BLaER1 treated with 17β-estradiol and CSF1 and Interleukin-3, amounts not matched to agents 10 nM and 100 nM (cell line): ENCODE measurements at regions not wholly inside any gene's neighbourhood (a gene's known extent, or its start where the extent isn't known, plus 50 kb on each side); places are given as distances from the start of the nearest gene placed in this dataset.
"Not testable (repeated sequence)": the region's sequence is repeated elsewhere in the genome, so short reads cannot be mapped to it uniquely, and the experiment has no call there.

Experiments
- H3K27ac ChIP-seq, 11 experiments: shearing (Covaris generic); formaldehyde crosslinking; 2 replicates each; pipeline ENCODE4 v1.8.1; 2022
- H3K27me3 ChIP-seq, 11 experiments: shearing (Covaris generic); formaldehyde crosslinking; 2 replicates each; pipeline ENCODE4 v1.8.1; 2022
- H3K36me3 ChIP-seq, 11 experiments: shearing (Covaris generic); formaldehyde crosslinking; 2 replicates each; pipeline ENCODE4 v1.8.1; 2022
- H3K4me1 ChIP-seq, 10 experiments: shearing (Covaris generic); formaldehyde crosslinking; 2 replicates each; pipeline ENCODE4 v1.8.1; 2022
- H3K4me2 ChIP-seq, 11 experiments: shearing (Covaris generic); formaldehyde crosslinking; 2 replicates each; pipeline ENCODE4 v1.8.1; 2022
- H3K4me3 ChIP-seq, 10 experiments: shearing (Covaris generic); formaldehyde crosslinking; 2 replicates each; pipeline ENCODE4 v1.8.1; 2022
- H3K9ac ChIP-seq, 11 experiments: shearing (Covaris generic); formaldehyde crosslinking; 2 replicates each; pipeline ENCODE4 v1.8.1; 2022
- H3K9me3 ChIP-seq, 11 experiments: shearing (Covaris generic); formaldehyde crosslinking; replicated peaks in 1 of 11; 2 replicates each; pipeline ENCODE4 v1.8.1; 2022
- H4K20me1 ChIP-seq, 11 experiments: shearing (Covaris generic); formaldehyde crosslinking; 2 replicates each; pipeline ENCODE4 v1.8.1; 2022
- Cebpa-rat ChIP-seq, 11 experiments: shearing (Covaris generic); IDR thresholded peaks; 2 replicates each; pipeline ENCODE4 v1.8.1; 2022

GRCh38 chr13:86445672-86446071, 646.5 kb upstream of the SLITRK6 start:
- TF ChIP-seq Cebpa-rat (IDR thresholded peaks at IDR 0.05): no peak
- no peaks in the 10 kb centered on the region for H3K36me3 ChIP-seq
- no peak overlapping the region for H3K4me2 ChIP-seq
- no peaks in the 10 kb centered on the region for H3K4me1 ChIP-seq
- no peak overlapping the region for H3K4me3 ChIP-seq
- no peaks in the 10 kb centered on the region for H4K20me1 ChIP-seq
- H3K27me3 ChIP-seq: no peaks in the 10 kb centered on the region
- no peak overlapping the region for H3K9ac ChIP-seq
- H3K9me3 ChIP-seq: no peaks in the 10 kb centered on the region
- no peak overlapping the region for H3K27ac ChIP-seq

GRCh38 chr13:86446311-86446710, 647.1 kb upstream of the SLITRK6 start:
- Histone ChIP-seq H3K4me3 (no peak overlapping the region), H3K9me3 (no peaks in the 10 kb centered on the region), H3K4me1 (no peaks in the 10 kb centered on the region), H3K27me3 (no peaks in the 10 kb centered on the region), H3K36me3 (no peaks in the 10 kb centered on the region), H3K9ac (no peak overlapping the region), H3K4me2 (no peak overlapping the region), H3K27ac (no peak overlapping the region), H4K20me1 (no peaks in the 10 kb centered on the region)
- no peak for TF ChIP-seq Cebpa-rat (IDR thresholded peaks at IDR 0.05)

GRCh38 chr13:86447479-86447878, 648.3 kb upstream of the SLITRK6 start:
- no peak for TF ChIP-seq Cebpa-rat (IDR thresholded peaks at IDR 0.05)
- H3K4me3 ChIP-seq: no peak overlapping the region
- H3K27me3 ChIP-seq: no peaks in the 10 kb centered on the region
- no peak overlapping the region for H3K27ac ChIP-seq
- no peak overlapping the region for H3K4me2 ChIP-seq
- H4K20me1 ChIP-seq: no peaks in the 10 kb centered on the region
- H3K4me1 ChIP-seq: no peaks in the 10 kb centered on the region
- H3K9ac ChIP-seq: no peak overlapping the region
- H3K9me3 ChIP-seq: no peaks in the 10 kb centered on the region
- no peaks in the 10 kb centered on the region for H3K36me3 ChIP-seq

GRCh38 chr13:86462011-86462410, 662.8 kb upstream of the SLITRK6 start:
- Histone ChIP-seq H3K4me2 (no peak overlapping the region), H3K4me1 (no peaks in the 10 kb centered on the region), H4K20me1 (no peaks in the 10 kb centered on the region), H3K27ac (no peak overlapping the region), H3K9me3 (no peaks in the 10 kb centered on the region), H3K36me3 (no peaks in the 10 kb centered on the region), H3K9ac (no peak overlapping the region), H3K4me3 (no peak overlapping the region), H3K27me3 (no peaks in the 10 kb centered on the region)
- no peak for TF ChIP-seq Cebpa-rat (IDR thresholded peaks at IDR 0.05)

GRCh38 chr13:86464193-86464592, 665.0 kb upstream of the SLITRK6 start:
- Histone ChIP-seq H3K9me3 (no peaks in the 10 kb centered on the region), H4K20me1 (no peaks in the 10 kb centered on the region), H3K9ac (no peak overlapping the region), H3K4me3 (no peak overlapping the region), H3K36me3 (no peaks in the 10 kb centered on the region), H3K27me3 (no peaks in the 10 kb centered on the region), H3K4me1 (no peaks in the 10 kb centered on the region), H3K27ac (no peak overlapping the region), H3K4me2 (no peak overlapping the region)
- TF ChIP-seq Cebpa-rat (IDR thresholded peaks at IDR 0.05): no peak

- H3K4me3 ChIP-seq: no peak overlapping the region
- no peak overlapping the region for H3K4me2 ChIP-seq
- H3K9me3 ChIP-seq: no peaks in the 10 kb centered on the region
- no peaks in the 10 kb centered on the region for H4K20me1 ChIP-seq
- H3K36me3 ChIP-seq: no peaks in the 10 kb centered on the region
- TF ChIP-seq Cebpa-rat (IDR thresholded peaks at IDR 0.05): no peak
- H3K4me1 ChIP-seq: no peaks in the 10 kb centered on the region
- no peaks in the 10 kb centered on the region for H3K27me3 ChIP-seq
- no peak overlapping the region for H3K27ac ChIP-seq
- H3K9ac ChIP-seq: no peak overlapping the region
These were observed 675.8 kb upstream of the SLITRK6 start for GRCh38 chr13:86474971-86475370.

DNA sequence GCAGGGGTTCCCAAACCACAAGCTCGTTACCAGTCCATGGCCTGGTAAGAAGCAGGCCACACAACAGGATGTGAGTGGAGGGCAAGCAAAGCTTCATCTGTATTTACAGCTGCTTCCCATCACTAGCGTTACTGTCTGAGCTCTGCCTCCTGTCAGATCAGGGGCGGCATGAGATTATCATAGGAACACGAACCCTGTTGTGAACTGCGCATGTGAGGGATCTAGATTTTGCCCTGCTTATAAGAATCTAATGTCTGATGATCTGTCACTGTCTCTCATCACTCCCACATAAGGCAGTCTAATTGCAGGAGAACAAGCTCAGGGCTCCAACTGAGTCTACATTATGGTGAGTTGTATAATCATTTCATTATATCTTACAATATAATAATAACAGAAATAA, 677.4 kb upstream of the SLITRK6 start:
- Histone ChIP-seq H3K9me3 (no peaks in the 10 kb centered on the region), H3K9ac (no peak overlapping the region), H3K4me2 (no peak overlapping the region), H3K27me3 (no peaks in the 10 kb centered on the region), H3K4me1 (no peaks in the 10 kb centered on the region), H3K4me3 (no peak overlapping the region), H3K36me3 (no peaks in the 10 kb centered on the region), H4K20me1 (no peaks in the 10 kb centered on the region), H3K27ac (no peak overlapping the region)
- TF ChIP-seq Cebpa-rat (IDR thresholded peaks at IDR 0.05): no peak

DNA sequence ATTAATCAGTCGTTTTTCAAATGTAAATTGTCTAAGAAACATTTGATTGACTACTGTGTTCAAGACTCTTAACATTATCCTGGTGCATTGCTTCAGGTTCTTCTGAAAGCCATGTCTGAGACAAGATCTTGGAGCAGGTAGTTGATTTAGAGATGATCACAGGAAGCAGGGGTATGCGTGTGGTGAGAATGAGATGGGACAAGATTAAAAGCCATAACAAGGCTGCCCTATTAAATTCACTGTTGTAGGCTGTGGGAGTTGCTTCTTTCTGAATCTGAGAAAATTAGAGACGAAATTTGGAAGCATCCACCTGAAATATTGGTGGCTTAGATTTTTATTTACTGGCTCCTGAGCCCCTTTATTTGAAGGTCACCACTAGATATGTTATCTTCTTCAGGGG, 687.4 kb upstream of the SLITRK6 start:
- TF ChIP-seq Cebpa-rat (IDR thresholded peaks at IDR 0.05): no peak

GRCh38 chr13:86491121-86491520, 691.9 kb upstream of the SLITRK6 start:
- no peak overlapping the region for H3K4me2 ChIP-seq
- H3K27me3 ChIP-seq: no peaks in the 10 kb centered on the region
- no peaks in the 10 kb centered on the region for H3K4me1 ChIP-seq
- no peaks in the 10 kb centered on the region for H3K36me3 ChIP-seq
- no peaks in the 10 kb centered on the region for H4K20me1 ChIP-seq
- no peak overlapping the region for H3K9ac ChIP-seq
- no peaks in the 10 kb centered on the region for H3K9me3 ChIP-seq
- TF ChIP-seq Cebpa-rat (IDR thresholded peaks at IDR 0.05): no peak
- no peak overlapping the region for H3K27ac ChIP-seq
- no peak overlapping the region for H3K4me3 ChIP-seq

More for the DNA sequence above, 687.4 kb upstream of the SLITRK6 start:
- Histone ChIP-seq H3K4me1 (no peaks in the 10 kb centered on the region), H3K27me3 (no peaks in the 10 kb centered on the region), H3K36me3 (no peaks in the 10 kb centered on the region), H3K4me2 (no peak overlapping the region), H3K4me3 (no peak overlapping the region), H3K9ac (no peak overlapping the region), H3K9me3 (no peaks in the 10 kb centered on the region), H4K20me1 (no peaks in the 10 kb centered on the region), H3K27ac (no peak overlapping the region)

DNA sequence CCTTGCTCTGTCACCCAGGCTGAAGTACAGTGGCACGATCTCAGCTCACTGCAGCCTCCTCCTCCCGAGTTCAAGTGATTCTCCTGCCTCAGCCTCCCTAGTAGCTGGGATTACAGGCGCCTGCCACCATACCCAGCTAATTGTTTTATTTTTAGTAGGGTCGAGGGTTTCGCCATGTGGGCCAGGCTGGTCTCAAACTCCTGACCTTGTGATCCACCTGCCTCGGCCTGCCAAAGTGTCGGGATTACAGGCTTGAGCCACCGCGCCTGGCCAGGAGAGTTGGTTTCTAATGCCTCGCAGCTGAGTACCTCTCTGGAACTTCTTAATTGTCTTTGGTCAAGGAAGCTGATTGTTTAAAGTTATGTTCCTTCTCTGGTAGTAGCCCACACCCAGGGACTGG, 702.7 kb upstream of the SLITRK6 start:
- H3K9ac ChIP-seq, H3K36me3 ChIP-seq, H4K20me1 ChIP-seq, H3K9me3 ChIP-seq, H3K4me2 ChIP-seq, H3K4me3 ChIP-seq, H3K27me3 ChIP-seq, H3K4me1 ChIP-seq, H3K27ac ChIP-seq: not testable (repeated sequence)

GRCh38 chr13:86510792-86511191, 711.6 kb upstream of the SLITRK6 start:
- Histone ChIP-seq H3K27me3 (no peaks in the 10 kb centered on the region), H3K4me1 (no peaks in the 10 kb centered on the region), H3K27ac (no peak overlapping the region), H3K4me3 (no peak overlapping the region), H3K4me2 (no peak overlapping the region), H3K9ac (no peak overlapping the region), H3K36me3 (no peaks in the 10 kb centered on the region), H4K20me1 (no peaks in the 10 kb centered on the region), H3K9me3 (0 out of 22 replicates have a peak, but pooled peaks cover 0 to 3% (median 0%) of the 10 kb centered on the region in 11 experiments)
- no peak for TF ChIP-seq Cebpa-rat (IDR thresholded peaks at IDR 0.05)
